ENCODE measurements at regions not wholly inside any gene's neighbourhood (a gene's known extent, or its start where the extent isn't known, plus 50 kb on each side); places are given as distances from the start of the nearest gene placed in this dataset.
"Not testable (repeated sequence)": the region's sequence is repeated elsewhere in the genome, so short reads cannot be mapped to it uniquely, and the experiment has no call there.

DNA sequence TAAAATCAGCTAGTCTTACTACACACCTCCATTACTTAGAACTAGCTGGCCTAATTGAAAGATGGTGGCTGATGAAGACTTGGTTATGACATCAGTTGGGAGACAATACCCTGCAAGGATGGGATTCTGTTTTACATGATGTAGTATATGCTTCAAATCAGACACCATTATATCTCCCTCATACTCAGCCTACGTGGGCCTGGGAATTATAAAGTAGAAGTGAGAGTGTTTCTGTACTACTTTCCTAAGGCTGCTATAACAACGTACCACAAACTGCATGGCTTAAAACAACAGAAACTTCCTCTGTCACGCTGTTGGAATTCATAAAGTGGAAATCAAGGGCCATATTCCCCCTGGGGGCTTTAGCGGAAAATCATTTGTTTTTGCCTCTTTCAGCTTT, 190.4 kb downstream of the PAH start:
- DNase-seq: no peak

DNA sequence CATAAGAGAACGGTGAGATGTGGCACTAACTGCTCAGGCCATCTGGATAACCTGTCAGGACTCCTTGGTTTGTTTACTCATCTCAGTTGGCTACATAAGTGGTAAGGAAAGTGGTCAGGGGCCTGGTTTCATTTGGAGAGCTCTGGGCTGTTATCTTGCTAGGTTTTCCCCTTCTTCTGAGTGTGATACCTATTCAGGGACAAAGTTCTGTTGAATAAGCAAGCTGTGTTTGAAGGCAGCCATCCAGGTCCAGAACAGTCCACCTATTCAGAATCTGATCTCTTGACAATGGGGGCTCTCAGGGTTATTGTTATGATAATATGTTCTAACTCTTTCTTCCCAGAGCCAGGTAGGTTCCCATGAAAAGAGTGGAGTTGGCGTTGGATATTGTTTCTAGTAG, 194.9 kb downstream of the PAH start:
- no peak for DNase-seq

DNA sequence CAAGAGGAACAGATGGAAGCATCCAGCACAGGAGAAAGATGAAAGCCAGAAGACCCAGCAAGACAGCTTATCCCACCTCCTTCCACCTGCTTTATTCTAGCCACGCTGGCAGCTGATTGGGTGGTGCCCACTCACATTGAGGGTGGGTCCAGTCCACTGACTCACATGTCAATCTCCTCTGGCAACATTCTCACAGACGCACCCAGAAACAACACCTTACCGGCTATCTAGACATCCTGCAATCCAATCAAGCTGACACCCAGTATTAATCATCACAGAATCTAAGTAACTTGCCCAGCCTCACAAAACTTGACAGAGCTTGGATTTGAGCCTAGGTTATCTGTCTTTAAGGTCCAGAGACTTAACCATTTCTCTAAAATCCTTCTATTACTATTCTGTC, 208.9 kb downstream of the PAH start:
- no peak for DNase-seq

DNA sequence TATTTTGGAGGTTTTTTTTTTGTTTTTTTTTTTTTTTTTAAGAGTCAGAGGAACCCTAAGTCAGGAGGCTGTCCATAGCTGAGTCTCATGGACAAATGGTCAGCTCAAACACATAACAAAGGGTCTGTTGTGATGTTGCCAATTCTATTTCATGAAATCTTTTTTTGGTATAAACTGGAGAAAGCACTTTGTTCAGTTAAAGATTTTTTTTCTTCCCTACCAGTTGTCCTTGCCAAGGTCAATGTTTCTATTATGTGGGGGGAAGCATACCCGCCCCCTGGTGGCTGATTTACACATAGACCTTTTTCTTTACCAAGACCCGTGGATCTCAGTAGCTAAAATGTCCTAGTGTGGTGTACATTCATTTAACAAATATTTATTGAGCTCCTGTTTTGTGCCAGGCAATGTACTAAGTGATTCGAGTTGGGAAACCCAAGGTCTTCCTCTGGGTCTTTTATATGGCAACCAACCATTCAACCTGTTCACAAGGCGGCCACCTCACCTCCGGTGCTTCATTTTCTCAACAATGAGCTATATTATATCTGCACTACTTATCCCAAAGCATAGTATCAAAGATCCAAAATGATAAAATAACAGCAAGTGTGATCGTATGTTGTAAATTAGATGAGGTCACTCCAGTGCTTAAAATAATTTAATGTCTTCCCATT, 214.5 kb downstream of the PAH start:
- DNase-seq: peak; percentile 53

DNA sequence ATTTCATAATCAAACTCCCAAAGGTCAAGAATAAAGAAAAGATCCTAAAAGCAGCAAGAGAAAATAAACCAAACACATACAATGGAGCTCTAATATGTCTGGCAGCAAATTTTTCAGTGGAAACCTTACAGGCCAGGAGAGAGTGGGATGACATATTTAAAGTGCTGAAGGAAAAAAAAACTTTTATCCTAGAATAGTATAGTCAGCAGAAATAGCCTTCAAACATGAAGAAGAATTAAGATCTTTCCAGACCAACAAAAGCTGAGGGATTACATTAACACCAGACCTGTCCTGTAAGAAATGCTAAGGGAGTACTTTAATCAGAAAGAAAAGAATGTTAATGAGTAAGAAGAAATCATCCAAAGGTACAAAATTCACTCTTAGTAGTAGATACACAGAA, 215.7 kb upstream of the IGF1 start:
- no peak for DNase-seq

DNA sequence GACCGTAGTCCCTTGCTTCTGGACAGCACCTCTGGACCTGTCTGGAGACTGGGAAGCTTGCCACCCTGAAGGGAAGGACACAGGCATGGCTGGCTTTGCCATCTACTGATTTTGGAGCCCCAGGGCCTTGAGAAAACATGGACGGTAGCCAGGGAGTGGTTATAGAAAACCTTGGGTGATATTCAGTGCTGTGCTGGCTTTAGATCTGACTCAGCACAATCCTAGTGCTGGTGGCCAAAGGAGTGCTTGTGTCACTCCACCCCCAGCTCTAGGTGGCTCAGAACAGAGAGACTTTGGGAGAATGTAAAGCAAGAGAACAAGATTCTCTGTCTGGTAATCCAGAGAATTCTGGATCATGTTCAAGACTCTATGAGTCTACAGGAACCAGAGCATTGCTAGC, 214.5 kb upstream of the IGF1 start:
- no peak for DNase-seq

DNA sequence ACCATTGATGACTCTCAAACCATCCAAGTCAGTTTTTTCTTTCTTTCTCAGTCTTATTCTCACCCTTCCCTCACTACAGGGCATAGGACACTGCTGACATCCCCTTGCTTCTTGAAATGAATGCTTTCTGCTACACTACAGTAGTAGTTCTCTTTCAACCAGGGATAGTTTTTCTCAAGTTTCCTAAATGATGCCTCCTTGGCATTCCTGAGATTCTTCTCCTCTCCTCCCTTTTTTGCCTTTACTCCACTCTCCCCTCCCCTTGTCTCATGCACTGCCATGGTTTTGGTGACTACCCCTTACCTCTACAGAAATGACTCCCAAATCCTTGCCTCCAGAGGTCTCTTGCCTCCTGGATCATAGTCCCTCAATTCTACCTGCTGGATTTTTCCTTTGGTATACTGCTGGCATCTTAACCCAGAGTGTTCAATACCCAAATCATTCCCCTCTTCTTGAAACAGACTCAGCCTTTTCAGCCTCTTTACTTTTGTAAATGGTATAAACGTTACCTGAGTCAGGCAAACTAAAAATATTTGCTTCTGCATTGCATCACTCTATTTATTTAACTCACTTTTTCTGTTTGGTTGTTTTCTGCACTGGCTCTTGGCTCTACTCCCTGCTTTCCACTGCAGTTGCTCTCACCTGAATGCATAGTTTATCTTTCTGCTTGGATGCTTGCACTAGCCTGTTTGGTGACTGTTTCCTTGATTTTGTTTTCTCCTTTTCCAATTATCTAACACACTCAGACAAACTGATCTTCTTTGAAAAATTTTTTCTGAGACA, 211.6 kb upstream of the IGF1 start:
- DNase-seq: no peak

DNA sequence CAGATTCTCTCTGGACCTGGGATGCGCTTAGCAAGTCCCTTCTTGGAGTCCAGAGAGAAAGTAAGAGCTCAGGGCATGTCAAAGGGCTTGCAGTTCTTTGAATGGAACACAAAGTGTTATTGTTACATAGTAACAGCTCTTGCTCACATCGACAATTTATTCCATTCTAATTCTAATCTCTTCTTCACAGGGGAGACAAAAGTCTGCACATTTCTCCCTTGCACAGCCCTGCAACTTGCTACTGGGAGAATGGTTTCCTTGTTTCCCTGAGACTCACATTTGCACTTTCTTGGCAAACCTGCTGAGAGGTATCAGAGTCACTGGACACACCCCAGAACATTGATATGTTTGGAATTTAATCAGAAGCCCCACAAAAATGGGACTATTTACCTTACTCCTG, 209.9 kb upstream of the IGF1 start:
- no peak for DNase-seq

DNA sequence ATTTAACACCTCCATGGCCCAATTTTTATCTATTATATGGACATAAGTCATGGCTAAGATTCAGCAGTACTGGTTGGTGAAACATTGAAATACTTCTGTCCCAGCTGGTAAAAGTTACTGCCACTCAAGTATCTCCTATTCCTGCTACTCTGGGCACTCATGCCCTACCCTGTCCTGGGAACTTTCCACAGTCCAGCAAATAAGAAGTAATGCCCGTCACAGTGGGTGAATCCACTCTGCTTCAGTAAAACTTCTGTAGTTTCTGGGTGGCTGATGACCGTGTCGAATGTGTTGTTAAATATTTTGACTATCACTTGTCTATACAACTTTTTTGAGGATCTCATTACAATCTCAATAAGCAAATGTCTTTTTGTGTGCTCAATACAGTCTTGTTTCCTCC, 209.3 kb upstream of the IGF1 start:
- no peak for DNase-seq

DNA sequence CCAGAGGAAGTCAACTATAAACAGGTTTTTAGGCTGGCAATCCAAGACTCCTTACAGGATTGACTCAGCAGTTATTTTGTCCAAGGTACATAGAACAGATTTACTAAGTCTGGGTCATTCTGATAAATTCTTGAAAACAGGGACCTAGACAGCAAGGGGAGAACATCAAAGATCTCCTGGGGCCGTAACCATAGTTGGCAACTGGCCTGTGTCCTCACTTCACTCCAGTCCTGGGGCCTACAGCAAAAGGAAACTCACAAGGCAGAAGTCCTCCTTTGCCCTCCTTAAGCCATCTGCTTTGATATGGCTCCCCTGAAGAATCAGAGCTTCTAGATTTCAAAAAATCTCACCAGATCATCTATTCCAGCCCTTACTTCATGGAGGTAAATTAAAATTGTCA, 207.2 kb upstream of the IGF1 start:
- no peak for DNase-seq

DNA sequence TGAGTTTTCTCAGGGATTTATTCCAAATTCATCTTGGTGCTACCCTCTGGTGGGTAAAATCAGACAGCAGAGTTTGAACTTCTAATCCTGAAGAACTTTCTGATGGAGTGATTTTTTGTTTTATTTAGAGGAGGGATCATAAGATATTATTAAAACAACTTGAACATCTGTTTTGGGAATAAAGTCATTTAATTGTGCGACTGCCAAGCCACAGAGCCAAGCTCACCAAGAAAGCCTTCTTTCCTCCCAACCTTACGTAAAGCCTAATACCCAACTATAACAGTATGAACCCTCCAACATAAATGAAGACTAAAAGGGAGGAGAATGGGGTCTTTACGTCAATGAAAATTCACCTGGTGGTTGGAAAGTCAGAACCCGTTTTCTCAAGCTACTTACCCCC, 205.5 kb upstream of the IGF1 start:
- DNase-seq: no peak

DNA sequence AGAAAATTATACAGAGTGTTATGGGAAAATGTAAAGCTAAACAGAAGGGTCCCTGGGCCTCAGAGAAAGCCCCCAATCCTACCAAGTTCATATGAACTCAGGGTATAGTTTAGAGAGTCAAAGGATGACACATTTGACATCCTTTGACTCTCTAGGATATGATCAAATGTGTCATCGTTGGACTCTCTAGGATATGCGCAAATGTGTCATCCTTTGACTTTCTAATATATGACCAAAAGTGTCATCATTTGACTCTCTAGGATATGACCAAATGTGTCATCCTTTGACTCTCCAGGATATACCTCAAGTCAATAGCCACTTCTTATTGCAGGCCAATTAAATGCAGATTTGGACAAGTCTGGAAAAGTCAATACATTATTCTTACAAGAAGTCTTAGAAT, 204.8 kb upstream of the IGF1 start:
- DNase-seq: no peak

DNA sequence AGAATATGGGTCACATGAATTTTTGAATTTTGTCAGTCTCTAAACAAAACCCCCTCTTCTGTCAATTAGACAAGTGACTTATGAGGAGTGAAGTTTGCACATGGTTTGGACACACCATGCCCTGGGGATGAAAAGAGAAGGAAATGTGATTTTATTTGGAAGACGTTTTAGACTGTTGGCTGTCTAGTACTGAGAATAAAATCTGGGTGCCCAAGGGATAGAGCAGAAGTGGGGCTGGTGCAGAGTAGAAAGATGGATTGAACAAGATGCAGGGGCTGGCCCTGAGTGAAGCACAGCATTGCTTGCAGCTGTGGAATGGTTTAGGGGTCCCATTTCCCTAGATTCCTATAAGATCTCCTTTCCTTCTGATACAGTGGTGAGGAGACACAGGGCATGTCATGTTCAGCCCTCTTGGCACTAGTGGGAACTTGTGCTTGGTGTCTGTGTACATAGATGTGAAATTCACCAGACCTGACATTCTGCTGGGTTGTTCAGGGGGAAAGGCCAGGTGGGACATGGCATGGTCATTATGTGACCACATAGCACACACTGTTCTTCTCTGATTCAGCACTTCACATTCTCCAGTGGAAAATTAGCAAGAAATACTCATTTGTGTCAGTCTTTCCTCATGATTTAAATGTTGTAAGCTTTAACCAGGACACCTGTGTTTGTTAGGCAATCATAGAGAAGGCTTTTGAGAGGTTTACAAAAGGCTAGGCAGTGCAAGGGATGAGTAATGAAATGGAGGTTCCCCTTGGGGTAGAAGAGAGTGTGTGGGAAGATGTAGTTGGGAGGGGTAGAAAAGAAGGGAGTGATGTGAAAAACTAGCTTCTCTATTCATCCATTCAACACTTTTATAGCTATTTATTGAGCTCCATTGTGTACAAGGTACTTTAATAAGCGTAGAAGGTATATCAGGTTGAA, 202.3 kb upstream of the IGF1 start:
- DNase-seq: no peak

DNA sequence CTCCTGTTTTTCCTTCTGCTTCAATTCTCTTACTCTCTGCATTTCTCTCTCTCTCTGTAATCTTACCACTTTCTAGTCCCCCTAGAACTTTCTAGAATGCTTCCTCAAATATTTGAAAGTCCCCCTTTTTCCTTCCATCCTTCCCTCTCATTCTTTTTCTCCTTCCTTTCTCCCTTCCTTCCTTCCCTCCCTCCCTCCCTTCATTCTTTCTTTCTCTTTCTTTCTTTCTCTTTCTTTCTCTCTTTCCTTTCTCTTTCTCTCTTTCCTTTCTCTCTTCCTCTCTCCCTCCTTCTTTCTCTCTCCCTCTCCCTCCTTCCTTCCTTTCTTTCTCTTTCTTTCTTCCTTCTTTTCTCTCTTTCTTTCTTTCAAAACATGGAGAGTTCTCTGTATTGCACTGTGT, 201.4 kb upstream of the IGF1 start:
- DNase-seq: no peak

DNA sequence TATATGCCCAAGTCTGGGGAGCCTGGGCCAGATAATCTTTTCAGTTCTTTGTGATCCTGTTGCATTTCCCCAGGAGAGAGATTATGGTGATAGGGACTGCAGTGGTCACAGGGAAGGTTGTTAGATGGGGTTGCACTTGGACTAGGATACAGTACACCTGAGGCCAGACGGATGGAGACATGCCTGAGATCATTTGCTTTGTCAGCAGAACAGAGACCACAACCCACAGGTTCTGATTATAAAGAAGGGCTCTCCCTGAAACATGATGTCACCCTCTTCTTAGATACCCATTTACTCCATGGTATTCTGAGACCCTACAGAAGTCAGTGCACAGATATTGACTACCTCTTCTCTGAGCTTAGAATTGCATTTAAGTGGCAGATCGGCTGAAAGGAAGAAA, 200.9 kb upstream of the IGF1 start:
- no peak for DNase-seq

DNA sequence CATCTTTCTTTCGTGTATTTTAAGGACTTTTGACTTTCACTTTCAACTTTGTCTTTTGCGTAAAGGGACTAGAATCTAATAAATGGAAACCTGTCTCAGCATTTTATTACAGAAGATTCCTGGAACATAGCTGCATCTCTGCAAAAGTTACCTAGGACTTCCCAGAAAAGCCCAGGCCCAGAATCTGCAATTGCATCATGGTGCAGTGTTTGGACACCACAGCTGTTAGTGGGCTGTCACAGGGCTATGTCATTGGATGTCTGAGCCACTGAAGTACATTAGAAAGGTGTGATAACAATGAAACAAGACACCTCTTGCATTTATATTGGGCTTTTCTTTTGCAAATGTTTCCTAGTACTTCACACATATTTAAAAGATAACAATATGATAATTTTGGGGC, 199.9 kb upstream of the IGF1 start:
- no peak for DNase-seq

DNA sequence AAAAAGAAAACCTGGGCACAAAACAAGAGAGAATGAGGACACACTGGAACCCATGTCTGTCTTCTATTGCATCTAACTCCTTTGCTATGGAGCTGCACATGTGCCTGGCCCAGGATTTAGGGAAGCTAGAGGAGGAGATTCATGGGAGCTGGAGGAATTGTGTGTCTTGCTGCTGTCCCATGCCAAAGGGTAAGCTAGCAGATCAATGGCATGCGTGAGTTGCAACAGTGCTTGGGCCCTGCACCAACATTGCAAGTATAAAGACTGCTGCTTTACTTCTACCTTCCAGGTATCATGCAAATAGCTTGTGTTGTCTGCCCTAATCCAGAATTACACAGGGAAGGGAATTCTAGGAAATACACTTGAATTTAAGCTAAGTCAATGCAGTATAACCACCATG, 196.4 kb upstream of the IGF1 start:
- DNase-seq: no peak

DNA sequence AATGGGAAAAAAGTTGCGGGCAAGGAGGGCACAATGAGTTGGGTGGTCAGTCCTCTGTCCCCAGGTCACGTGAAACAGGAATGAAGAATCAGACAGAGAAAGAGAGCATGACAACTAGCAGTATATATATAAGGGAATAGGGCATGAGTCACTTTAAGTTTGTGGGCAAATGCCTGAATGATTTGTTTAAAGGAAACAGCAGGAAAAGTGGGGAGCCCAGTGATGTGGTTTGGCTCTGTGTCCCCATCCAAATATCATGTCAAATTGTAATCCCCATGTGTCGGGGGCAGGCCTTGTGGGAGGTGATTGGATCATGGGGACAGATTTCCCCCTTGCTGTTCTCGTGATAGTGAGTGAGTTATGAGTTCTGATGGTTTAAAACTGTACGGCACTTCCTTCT, 195.3 kb upstream of the IGF1 start:
- DNase-seq: no peak

DNA sequence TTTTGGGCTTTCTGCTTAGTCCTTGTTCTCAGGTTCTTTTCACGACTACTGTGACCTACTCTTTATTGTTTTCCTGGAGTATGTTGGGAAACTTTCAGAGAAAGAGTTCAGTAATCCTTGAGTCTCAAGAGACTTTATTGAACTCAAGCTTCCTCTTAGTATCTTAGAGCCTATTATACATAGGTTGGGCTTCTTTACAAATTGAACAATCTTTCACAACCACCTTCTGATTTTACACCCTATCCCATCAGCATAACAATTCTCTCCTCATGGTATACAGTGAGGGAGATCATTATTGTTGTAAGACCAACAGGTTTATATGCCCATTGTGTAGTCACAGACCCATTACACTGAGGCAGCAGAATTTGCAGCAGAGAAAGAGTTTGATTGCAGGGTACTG, 193.2 kb upstream of the IGF1 start:
- DNase-seq: no peak

DNA sequence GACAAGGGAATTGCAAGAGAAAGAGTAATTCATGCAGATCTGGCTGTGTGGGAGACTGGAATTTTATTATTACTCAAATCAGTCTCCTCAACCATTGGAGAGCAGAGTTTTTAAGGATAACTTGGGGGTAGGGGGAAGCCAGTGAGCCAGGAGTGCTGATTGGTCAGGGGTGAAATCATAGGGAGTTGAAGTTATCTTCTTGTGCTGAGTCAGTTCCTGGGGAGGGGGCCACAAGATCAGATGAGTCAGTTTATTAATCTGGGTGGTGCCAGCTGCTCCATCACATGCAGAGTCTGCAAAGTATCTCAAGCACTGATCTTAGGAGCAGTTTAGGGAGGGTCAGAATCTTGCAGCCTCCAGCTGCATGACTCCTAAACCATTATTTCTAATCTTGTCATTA, 191.8 kb upstream of the IGF1 start:
- DNase-seq: not testable (repeated sequence)

DNA sequence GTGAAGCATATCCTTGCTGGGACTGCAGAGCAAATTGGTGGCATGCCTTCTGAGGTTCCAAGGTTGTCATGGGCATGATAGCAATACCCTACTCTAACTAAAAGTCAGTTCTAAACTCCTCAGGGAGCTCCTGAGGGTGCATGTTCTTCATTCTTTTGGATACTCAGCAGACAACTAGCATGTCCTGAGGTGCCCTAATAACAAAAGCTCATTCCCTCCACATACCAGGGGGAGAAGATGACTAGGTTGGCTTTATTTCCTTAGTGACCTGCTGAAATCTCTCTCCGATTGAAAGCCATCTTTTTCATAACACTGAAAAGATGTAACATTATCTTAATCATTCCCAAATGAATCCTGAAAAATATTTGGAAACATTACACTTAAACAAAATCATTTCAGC, 188.7 kb upstream of the IGF1 start:
- no peak for DNase-seq

DNA sequence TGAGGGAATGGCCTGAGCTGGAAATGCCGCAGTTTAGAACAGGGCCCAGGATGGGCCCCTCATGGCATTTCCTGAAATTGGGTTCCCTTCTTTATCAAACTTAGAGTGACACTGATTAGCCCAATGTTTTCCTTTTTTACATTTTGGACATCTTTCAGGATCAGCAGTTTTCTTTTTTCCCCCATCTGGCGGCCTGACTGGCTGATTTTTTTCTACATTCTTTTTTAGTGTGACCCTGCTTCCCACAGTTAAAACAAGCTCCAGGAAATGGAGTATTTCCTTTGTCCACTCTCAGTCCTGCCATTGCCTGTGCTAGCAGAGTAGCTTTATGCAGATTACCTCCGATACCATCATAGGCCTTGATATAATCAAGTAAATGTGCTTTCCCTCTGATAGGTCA, 185.8 kb upstream of the IGF1 start:
- not testable (repeated sequence) for DNase-seq

DNA sequence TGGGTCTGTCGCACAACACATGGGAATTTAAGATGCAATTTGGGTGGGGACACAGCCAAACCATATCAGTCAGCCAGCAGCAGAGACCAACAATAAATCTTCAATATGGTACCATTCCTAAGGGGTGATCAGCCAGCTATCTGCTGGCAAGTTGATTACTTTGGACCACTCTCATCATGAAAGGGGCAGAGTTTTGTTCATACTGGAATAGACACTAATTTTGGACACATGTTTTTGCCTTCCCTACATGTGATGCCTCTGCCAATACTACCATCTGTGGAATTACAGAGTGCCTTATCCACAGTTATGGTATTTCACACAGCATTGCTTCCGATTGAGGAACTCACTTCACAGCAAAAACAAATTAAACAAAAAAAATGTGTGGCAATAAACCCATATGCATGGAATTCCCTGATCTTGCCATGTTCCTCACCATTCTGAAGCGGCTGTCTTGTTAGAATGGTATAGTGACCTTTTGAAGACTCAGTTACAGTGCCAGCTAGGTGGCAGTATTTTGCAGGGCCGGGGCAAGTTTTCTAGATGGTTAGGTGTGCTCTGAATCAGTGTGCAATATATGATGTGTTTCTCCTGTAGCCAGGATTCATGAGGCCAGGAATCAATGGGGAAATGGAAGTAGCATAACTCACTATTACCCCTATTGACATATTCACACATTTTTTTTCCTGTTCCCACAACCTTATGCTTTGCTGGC, 179.0 kb upstream of the IGF1 start:
- peak; percentile 13 for DNase-seq

Measured in NCI-H2171 treated with DMSO at 0.1 percent for 48 hours (cell line).